B cell (primary cell): ENCODE measurements at regions not wholly inside any gene's neighbourhood (a gene's known extent, or its start where the extent isn't known, plus 50 kb on each side); places are given as distances from the start of the nearest gene placed in this dataset.

Source experiments
- ATAC-seq: fragments of 200-7000 bp; cut with Tn5 transposase; one replicate; pipeline ENCODE4 v1.10.0; 2021; ENCODE audit warnings: low read depth, mild to moderate bottlenecking, moderate number of reproducible peaks, moderate library complexity
- CTCF ChIA-PET: fragments of 350-600 bp; sonication (Branson Sonifier 250); formaldehyde crosslinking; loops from one replicate; lab custom pipeline; 2021; ENCODE audit warnings: antibody characterized with exemption, inconsistent platforms; lab: Charles Lee
- POLR2A ChIA-PET: fragments of 350-600 bp; sonication (Branson Sonifier 250); formaldehyde crosslinking; loops from one replicate; lab custom pipeline; 2021; ENCODE audit warnings: antibody characterized with exemption; lab: Charles Lee
- DNase-seq: peaks from one replicate; pipeline ENCODE4 v3.0.0; 2013
- H2AFZ ChIP-seq: 2 replicates; pipeline ENCODE4 v1.6.1; 2012; ENCODE audit warnings: mild to moderate bottlenecking, low read depth, low read length; ENCODE audit not compliant: insufficient read depth, poor library complexity, severe bottlenecking
- H3K27ac ChIP-seq, 2 donors: 1 replicate in 1 of 2; 2 replicates in 1 of 2; pipeline ENCODE4 v1.5.1; 2012 to 2013; ENCODE audit warnings: low read length in 2 of 2, mild to moderate bottlenecking in 2 of 2, moderate library complexity in 1 of 2
- H3K27me3 ChIP-seq, 4 experiments: fragments of 200-600 bp in 1 of 4; sonication (generic) in 1 of 4; replicated peaks in 1 of 4; 1 replicate in 2 of 4; 2 replicates in 2 of 4; pipeline versions ENCODE4 v1.6.1 to v1.7.0; 2013 to 2016; ENCODE audit warnings: low read length in 3 of 4, mild to moderate bottlenecking in 2 of 4, mixed read lengths in 1 of 4, moderate library complexity in 1 of 4; ENCODE audit not compliant: insufficient read depth in 4 of 4, control insufficient read depth in 3 of 4; ENCODE audit errors: control extremely low read depth in 1 of 4
- H3K36me3 ChIP-seq, 2 experiments: replicated peaks in 1 of 2; 1 replicate in 1 of 2; 2 replicates in 1 of 2; pipeline versions ENCODE4 v1.6.1 to v1.7.1; 2013; ENCODE audit warnings: low read length in 1 of 2; ENCODE audit not compliant: insufficient read depth in 2 of 2, control insufficient read depth in 1 of 2; ENCODE audit errors: control extremely low read depth in 1 of 2, extremely low read depth in 1 of 2
- H3K4me1 ChIP-seq, 2 donors: fragments of 200-600 bp in 1 of 2; sonication (generic) in 1 of 2; 1 replicate in 1 of 2; 2 replicates in 1 of 2; pipeline versions ENCODE4 v1.5.1 to v1.6.1; 2013 to 2017; ENCODE audit warnings: low read length in 2 of 2; ENCODE audit not compliant: control insufficient read depth in 2 of 2, insufficient read depth in 2 of 2
- H3K4me2 ChIP-seq: replicated peaks from 2 replicates; pipeline ENCODE3; 2012; ENCODE audit warnings: mild to moderate bottlenecking, low read depth, low read length; ENCODE audit not compliant: poor library complexity, severe bottlenecking
- H3K4me3 ChIP-seq, 5 experiments: fragments of 200-600 bp in 1 of 5; sonication (generic) in 1 of 5; 1 replicate in 3 of 5; 2 replicates in 2 of 5; pipeline versions ENCODE4 v1.5.1 to v1.7.0; 2011 to 2016; ENCODE audit warnings: low read length in 4 of 5, mild to moderate bottlenecking in 4 of 5, low read depth in 2 of 5, control low read depth in 1 of 5, moderate library complexity in 1 of 5; ENCODE audit not compliant: insufficient read depth in 1 of 5; ENCODE audit errors: control extremely low read depth in 1 of 5, extremely low read depth in 1 of 5
- H3K79me2 ChIP-seq: fragments of 200-600 bp; sonication (generic); one replicate; pipeline ENCODE4 v1.6.0; 2016; ENCODE audit warnings: low read length; ENCODE audit not compliant: control insufficient read depth, insufficient read depth
- H3K9ac ChIP-seq: fragments of 200-600 bp; sonication (generic); 2 replicates; pipeline ENCODE4 v1.6.1; 2017; ENCODE audit warnings: mild to moderate bottlenecking, low read length, moderate library complexity
- H3K9me3 ChIP-seq, 3 donors: one replicate each; pipeline versions ENCODE4 v1.6.1 to v1.7.1; 2013; ENCODE audit warnings: low read length in 2 of 3; ENCODE audit not compliant: control insufficient read depth in 2 of 3, insufficient read depth in 1 of 3; ENCODE audit errors: control extremely low read depth in 1 of 3
- H4K20me1 ChIP-seq: 2 replicates; pipeline ENCODE4 v1.6.0; 2012; ENCODE audit warnings: mild to moderate bottlenecking, low read length; ENCODE audit not compliant: insufficient read depth, control insufficient read depth, poor library complexity, severe bottlenecking
- H3K27ac Mint-ChIP-seq: one replicate; pipeline ENCODE4 v1.8.0; 2021; ENCODE audit warnings: mixed read lengths
- H3K27me3 Mint-ChIP-seq: one replicate; pipeline ENCODE4 v1.8.0; 2021; ENCODE audit warnings: mixed read lengths
- H3K4me1 Mint-ChIP-seq: one replicate; pipeline ENCODE4 v1.8.0; 2021; ENCODE audit warnings: mixed read lengths
- H3K4me3 Mint-ChIP-seq: one replicate; pipeline ENCODE4 v1.8.0; 2021; ENCODE audit warnings: mixed read lengths
- H3K9me3 Mint-ChIP-seq: one replicate; pipeline ENCODE4 v1.8.0; 2022; ENCODE audit warnings: mixed read lengths; ENCODE audit not compliant: insufficient read depth
- CTCF ChIP-seq: fragments of 200-600 bp; IDR thresholded peaks from one replicate; pipeline ENCODE4 v1.8.0; 2022; ENCODE audit warnings: antibody characterized with exemption, mild to moderate bottlenecking
- EZH2 ChIP-seq: IDR thresholded peaks from 2 replicates; pipeline ENCODE4 v1.6.1; 2012; ENCODE audit warnings: borderline replicate concordance, low read depth, mild to moderate bottlenecking, moderate library complexity, low read length; ENCODE audit not compliant: insufficient read depth, poor library complexity, severe bottlenecking
- WGBS: methylation state at CpG from one replicate; pipeline ENCODE4 v1.1.5; 2013; ENCODE audit warnings: missing lambda C conversion rate; ENCODE audit not compliant: insufficient coverage; 5-methylcytosine and 5-hydroxymethylcytosine counted together
- intact Hi-C: fragments of 100-400 bp; cut with micrococcal nuclease; formaldehyde crosslinking; loops from one replicate; pipeline ENCODE4 v1.10.0; 2022

- H3K27ac ChIP-seq: no peak overlapping the region
- H3K4me1 ChIP-seq: no peaks in the 10 kb centered on the region
- no peaks in the 10 kb centered on the region for H3K27me3 ChIP-seq
- no peaks in the 10 kb centered on the region for H4K20me1 ChIP-seq
- Mint-ChIP-seq H3K27ac (no peak overlapping the region), H3K4me1 (peaks cover 4% of the 10 kb centered on the region), H3K27me3 (no peaks in the 10 kb centered on the region), H3K4me3 (no peak overlapping the region), H3K9me3 (peaks cover 10% of the 10 kb centered on the region)
- no peak for DNase-seq
- no peak overlapping the region for H3K9ac ChIP-seq
- POLR2A ChIA-PET: no interaction called here
- H3K9me3 ChIP-seq: peaks cover 0 to 6% (median 0%) of the 10 kb centered on the region in 3 donors
- no peaks in the 10 kb centered on the region for H3K79me2 ChIP-seq
- no peak overlapping the region for H3K4me3 ChIP-seq
- H3K4me2 ChIP-seq: no peak overlapping the region
- no peak overlapping the region for H2AFZ ChIP-seq
- WGBS: no CpG with 5 or more reads among the region's 1 CpG
- ATAC-seq: no peak
- intact Hi-C loops: no loop called here
- TF ChIP-seq EZH2 (no peak), CTCF (no peak)
- no peaks in the 10 kb centered on the region for H3K36me3 ChIP-seq
- CTCF ChIA-PET: no interaction called here
Measured at GRCh38 chr12:59873136-59873535, 277.3 kb downstream of the SLC16A7 start.

- Histone ChIP-seq H3K9ac (no peak overlapping the region), H4K20me1 (no peaks in the 10 kb centered on the region), H3K36me3 (no peaks in the 10 kb centered on the region), H3K27ac (no peak overlapping the region), H3K27me3 (no peaks in the 10 kb centered on the region), H3K4me3 (no peak overlapping the region), H3K79me2 (no peaks in the 10 kb centered on the region), H3K4me1 (no peaks in the 10 kb centered on the region), H3K4me2 (no peak overlapping the region), H2AFZ (no peak overlapping the region), H3K9me3 (peaks cover 0 to 6% (median 0%) of the 10 kb centered on the region in 3 donors)
- H3K27me3 Mint-ChIP-seq: no peaks in the 10 kb centered on the region
- no CpG with 5 or more reads among the region's 1 CpG for WGBS
- peaks cover 10% of the 10 kb centered on the region for H3K9me3 Mint-ChIP-seq
- TF ChIP-seq CTCF (no peak), EZH2 (no peak)
- CTCF ChIA-PET: no interaction called here
- peaks cover 4% of the 10 kb centered on the region for H3K4me1 Mint-ChIP-seq
- intact Hi-C loops: no loop called here
- DNase-seq (no peak), ATAC-seq (no peak)
- POLR2A ChIA-PET: no interaction called here
- H3K4me3 Mint-ChIP-seq: no peak overlapping the region
- H3K27ac Mint-ChIP-seq: no peak overlapping the region
Measured at GRCh38 chr12:59874781-59875180, 279.0 kb downstream of the SLC16A7 start.
